GM19351 (cell line): ENCODE measurements at regions not wholly inside any gene's neighbourhood (a gene's known extent, or its start where the extent isn't known, plus 50 kb on each side); places are given as distances from the start of the nearest gene placed in this dataset.
"Not testable (repeated sequence)": the region's sequence is repeated elsewhere in the genome, so short reads cannot be mapped to it uniquely, and the experiment has no call there.

Experiments used
- ATAC-seq: cut with Tn5 transposase; IDR thresholded peaks from one replicate; pipeline ENCODE4 v1.9.1; 2021; ENCODE audit warnings: mild to moderate bottlenecking, moderate library complexity; ENCODE audit not compliant: unreplicated experiment

DNA sequence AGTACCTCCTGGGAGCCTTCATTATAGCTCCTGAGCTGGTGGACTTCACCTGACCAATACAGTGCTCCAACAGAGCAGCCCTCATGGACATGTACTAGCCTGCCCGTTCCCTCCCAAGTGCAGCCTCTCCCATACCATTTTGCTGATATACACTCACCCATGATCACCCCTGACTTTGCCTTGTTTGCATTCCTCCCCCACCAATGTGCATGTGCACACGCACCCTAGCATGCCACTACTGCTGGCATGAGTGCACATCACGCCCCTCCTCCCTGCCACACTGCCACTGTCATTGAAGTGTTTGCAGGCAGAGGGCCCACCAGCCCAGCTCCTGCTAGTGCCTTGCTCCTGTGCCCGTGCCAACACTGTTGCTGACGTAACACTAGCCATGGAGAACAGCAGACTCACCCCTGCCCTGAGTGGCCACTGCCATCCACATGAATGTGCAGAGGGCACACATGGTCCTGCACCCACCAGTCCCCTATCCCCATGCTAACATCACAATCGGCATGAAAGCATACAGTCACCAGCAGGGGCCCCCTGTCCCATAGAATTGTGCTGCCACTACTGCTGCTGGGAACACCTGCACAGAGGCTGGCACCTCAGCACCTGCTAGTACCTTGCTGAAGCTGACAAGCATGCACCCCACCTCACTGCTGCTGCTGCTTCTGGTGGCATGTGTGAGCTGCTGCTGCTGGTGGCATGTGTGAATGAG, 110.3 kb downstream of the SINHCAF start:
- no peak for ATAC-seq

DNA sequence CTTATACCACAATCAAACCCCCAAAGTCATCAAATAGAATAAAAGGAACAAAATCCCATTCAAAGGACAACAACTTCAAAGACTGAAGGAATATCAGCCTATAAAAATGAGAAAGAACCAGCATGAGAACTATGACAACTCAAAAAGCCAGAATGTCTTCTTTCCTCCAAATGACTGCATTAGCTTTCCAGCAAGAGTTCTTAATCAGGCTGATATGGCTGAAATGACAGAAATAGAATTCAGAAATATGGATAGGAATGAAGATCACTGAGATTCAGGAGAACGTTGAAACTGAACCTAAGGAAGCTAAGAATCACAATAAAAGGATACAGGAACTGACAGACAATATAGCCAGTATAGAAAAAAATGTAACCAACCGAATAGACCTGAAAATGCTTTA, 109.5 kb downstream of the SINHCAF start:
- no peak for ATAC-seq

DNA sequence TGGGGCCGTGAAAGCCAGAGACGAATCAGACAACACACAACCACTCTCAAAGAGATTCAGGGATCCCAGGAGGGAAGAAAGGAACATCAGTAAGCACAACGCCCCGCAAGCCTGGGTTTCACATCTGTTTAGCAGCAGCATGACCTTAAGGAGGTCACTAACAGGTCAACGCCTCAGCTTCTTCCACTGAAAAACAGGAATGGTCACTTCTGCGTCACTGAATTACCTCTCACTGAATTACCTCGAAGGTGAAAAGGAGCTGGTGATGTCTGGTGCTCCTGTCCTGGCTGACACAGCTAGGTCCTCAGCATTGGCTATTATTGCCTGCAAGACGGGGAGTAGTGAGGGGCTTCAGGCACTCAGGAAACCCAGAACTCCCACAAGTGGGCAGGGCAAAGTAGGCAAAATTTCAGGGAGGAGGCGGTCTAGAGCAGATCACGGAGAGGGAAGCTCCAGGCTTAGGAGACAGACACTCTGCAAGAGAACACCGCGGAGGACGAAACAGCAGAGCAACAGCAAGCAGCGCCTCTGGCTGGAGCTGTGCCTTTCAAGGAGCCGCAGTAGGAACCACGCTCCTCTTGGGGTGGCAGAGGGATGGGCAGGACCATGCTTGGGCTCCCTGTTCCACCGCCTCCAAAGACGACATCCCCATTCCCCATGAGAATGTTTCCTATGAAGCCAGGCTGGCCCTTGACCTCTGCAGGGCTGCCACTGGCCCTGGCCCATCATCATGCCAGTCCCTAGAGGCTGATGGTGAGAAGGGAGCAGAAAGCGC, 108.4 kb downstream of the SINHCAF start:
- ATAC-seq = no peak

DNA sequence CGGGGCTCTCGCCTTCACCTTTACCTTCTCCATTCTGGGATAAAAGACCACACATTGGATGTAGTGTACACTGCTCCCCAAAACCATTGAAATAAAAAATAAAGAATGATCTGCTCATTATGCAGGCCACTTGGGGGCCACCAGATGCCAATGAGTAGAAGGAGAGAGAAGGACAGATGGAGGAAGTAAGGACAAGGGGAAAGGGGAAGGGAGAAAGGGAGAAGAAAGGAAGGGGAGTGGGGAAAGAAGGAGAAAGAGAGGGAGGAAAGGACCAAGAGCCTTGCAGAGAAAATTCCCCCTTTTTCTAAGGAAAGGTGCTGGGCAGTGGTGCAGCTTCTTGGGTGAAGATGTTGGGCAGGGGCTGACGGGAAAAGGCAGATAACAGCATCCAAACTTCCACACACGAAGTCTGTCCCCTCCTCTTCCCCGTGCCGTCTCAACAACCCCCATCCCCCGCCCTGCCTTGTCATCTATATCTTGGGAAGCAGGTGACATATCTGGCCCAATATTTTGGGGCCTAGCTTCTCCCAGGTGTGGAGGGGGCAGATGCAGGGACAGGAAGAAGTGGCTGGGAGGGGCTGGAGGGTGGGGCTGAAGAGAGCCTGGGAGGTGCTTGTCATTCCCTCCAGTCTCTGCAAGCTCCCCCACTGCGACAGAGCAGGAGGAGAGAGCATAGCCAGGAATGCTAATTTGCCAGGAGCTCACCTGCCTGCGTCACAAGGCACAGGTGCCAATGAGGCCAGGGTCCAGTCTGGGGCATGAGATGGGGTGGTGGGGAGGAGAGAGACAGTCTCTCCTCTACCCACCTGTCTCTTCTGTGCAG, 107.5 kb downstream of the SINHCAF start:
- no peak for ATAC-seq

DNA sequence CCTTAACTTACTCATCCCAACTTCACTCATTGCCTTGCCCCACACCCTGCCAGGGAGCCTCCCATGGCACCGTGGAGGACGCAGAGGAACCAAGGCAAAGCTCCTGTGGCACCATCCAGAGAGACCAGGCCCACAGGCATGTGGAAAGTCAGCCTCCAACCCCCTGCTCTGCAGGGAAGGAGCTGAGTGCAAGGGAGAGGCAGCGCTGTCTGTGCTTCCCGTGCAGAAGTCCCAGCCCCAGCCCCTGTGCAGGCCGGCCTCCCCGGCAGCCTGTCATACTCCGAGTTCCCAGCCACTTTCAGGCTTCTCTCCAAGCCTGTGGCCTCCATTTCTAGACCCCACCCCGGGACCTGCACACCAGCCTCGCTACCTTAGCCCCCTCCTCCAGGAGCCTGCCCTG, 106.4 kb downstream of the SINHCAF start:
- ATAC-seq = no peak

DNA sequence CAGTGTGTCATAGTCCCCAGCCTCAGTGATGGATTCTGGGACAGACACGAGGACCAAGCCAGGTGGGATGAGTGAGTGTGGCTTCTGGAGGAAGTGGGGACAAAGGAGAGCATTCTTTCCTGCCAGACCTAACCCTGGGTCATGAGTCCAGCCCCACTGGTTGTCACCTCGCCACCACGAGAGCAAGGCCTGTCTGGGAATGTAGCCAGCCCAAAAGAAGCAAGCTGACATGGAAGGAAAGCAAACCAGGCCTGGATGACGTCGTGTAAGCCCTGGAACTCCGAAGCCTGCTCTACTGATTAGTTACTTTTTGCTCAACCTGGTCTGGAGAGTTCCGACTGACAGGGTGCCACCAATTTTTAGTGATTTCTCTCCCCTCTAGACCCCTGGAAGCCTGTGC, 105.9 kb downstream of the SINHCAF start:
- ATAC-seq = no peak

DNA sequence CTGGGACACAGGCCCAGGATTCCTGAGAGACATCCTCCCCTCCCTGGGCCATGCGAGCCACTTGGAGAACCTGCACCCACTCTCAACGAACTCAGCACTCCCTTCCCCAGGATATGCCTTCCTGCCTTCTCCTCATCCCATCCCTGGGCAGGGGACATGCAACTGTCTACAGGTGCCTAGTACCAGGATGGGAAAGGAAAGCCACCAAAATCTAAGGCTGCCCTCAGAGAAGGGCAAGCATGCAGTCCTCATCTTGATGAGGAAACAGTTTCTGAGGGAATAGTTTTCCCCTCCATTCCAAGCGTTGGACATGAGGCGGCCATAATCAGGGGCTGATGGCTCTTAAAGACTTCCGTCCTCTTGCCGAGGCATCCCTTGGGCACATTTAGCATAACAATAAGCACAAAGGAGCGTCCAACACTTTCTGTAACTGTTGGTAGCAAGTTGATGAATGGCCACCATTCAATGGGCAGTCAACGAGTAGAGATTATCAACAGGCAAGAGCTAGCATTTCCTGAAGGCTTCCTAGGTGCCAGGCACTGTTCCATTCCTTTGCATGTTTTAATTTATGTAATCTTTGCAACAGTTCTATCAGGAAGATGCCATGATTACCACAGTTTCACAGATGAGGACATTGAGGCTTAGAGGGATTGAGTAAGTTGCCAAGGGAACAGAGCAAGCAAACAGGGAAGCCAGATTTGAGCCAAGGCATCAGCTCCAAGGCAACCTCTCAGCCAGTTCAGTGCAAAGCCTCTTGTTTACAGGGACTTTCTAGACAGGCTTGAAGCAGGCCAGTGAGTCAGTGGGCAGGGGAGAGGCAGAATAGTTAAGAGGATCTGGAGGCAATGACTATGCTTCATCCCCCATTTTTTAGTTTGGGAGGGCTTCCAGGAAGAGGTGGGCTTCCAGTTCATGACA, 105.1 kb downstream of the SINHCAF start:
- no peak for ATAC-seq

DNA sequence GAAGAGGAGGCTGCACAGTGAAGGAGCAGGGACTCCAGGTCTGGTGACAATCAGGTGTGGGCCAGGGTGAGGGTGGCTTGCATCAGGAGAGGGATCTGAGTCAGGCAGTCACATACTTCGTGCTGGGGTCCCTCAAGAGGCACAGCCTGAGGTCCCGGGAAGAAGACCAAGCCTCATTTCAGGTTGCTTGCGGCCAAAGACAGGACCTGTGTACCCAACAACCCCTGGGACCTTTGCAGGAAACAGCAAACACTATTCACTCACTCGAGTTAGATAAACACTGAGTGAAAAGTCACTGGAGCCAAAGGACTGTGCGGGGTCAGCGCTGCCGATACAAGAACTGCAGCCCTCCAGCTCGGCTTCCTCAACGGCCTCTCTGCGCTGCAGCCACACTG, 104.4 kb downstream of the SINHCAF start:
- no peak for ATAC-seq

DNA sequence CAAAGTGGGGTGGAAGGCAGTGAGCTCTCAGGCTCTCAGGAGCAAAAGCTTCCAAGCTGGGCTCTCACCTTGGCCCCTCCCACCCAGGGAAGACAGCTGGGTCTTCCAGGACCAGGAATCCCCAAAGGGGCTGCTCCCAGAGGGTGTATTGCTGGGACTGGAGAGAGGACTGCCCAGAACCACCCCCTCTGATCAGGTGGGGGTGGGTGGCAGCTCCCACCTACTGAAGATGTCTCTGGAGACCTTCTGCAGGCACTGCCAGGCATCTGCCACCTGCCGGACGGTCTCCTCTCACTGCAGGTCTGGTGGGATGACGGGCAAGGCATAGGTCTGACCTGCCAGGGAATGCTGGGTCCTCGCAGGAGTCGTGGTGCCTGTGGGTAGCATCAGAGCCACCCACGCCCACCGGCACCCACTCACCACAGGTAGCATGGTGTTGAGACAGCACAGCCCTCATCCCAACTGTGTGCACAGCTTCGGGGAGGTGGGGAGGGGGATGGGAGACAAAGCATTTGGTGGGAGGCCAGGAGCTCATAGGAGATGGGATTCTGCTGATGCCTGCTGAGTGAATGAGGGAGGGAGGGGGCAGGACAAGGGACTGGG, 103.2 kb downstream of the SINHCAF start:
- ATAC-seq = no peak

DNA sequence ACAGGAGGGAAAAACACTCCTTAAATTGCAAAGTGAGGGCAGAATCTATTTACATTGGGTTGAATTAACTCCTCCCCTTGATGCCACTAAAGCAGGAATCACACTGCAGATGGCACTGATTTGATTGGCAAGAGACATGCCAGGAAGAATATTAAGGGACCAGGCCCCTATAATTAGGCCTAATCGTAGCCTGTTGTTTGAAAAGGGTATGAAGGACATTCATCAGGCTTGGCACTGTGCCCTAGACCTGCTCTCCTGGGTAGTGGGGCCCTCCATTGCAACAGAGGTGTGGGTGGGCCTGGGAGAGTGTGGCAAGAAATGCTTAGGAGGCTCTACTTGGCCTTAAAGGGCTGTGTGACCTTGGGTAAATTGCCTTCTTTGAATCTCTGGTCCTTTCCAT, 102.3 kb downstream of the SINHCAF start:
- not testable (repeated sequence) for ATAC-seq

DNA sequence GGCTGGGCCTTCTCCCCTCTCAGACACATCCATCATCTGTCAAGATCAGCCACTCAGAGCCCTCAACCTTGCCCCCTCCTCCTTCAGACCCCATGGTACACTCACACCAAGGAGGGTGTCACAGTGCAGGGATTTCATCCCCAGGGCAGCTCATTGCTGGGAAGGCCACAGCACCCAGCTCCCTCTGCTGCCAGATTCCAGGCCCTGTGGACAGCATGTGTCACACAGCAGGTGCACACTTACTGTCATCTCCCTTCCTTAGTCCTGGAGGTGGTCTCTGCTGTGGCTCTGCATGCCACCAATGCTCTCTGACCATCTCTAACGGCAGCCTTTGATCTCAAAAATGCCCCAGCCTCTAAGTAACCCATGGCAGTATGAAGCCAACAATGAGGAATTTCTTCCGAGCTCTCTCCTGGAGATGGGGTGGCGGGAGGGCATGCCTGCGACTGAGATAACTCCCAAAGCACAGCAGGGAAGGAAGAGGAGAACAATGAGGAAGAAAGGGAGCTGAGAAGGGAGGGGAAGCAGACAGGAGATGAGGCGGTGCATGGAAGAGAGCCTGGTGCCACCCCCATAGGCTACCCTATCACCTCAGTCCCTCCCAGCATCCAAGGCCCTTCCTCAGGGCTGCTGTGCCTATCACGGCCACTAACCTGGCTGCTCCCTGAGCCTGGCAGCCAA, 101.0 kb downstream of the SINHCAF start:
- no peak for ATAC-seq

DNA sequence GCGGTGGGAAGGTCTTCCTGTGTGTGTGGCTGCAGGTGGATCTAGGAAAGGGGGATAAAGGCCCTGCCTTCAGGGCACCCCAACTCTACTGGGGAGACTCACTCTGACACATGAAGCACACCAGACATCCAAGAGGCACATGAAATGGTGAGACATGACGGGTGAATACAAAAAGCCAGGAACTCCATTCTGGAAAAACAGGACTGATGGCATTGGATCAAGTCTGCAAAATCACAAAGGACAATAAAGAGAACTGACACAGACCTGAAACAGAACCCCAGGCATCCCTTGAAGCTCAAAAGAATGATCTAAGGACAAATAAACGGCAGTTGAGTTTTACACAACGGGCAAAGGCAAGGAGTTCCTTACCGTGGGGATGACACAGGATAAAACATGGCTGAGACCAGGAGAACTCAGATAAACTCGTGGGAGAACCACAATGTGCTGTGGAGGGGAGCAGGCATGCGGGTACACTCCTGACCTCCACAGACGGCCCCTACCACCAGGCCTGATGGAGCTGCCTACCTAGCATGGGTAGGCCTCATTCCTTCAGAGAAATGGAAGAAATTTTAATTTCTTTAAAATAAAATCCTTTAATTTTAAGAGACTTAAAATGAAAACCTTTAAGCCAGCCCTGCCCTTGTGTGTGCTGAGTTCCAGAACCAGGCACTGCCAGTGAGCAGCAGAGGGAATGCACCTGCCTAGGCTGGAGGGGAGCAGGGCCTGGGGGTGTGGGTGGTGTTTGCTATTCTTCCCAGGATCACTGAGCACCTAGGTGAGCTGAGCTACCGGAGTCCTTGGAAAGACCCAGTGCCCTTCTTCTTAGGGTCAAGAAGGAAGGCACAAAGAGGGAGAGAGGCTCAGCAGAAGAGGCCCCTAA, 100.1 kb downstream of the SINHCAF start:
- ATAC-seq = no peak

DNA sequence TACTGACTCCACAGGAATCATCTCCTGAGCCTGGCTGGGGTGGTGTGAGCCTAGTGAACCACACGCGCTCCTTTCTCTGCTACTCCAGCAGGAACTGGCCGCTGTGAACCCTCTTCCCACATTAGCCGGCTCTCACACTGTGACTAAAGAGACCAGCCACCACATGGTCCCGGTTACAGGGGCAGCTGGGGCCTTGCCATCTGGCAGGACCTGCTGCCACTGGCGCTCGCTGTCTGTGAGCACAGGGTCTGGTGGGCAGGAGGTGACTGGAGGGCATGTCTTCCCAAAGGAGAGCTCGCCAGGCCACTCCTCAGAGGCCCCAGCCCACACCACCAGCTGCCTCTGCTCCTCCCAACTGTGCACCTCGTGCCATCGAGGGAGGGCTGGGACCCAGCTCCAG, 99.3 kb downstream of the SINHCAF start:
- no peak for ATAC-seq

DNA sequence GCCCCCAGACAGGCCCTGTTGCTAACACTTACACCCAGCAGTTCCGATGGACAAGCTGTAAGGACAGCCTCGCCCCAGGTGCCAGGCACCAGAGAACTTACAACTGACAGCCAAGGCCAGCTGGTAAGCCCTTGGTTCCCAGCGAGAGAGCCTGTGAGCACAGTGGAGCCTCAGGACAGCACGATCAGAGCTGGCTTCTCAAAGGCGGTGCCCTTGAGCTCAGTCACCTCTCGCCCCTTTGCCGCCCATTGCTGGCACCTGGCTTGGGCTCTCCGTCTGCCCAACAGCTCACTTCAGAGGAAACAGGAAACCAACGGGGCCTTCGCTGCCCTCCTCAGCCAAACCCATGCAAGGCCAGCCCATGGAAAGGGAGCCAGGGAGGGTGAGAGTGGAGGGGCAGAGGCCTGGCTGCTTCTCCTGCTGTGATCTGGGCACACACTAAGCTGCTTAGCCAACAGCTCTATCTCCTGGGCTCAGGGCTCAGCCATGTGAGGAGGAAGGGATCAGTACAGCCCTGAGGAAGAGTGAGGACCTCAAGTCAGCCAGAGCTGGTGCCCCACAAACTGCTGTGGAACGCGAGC, 98.5 kb downstream of the SINHCAF start:
- no peak for ATAC-seq

DNA sequence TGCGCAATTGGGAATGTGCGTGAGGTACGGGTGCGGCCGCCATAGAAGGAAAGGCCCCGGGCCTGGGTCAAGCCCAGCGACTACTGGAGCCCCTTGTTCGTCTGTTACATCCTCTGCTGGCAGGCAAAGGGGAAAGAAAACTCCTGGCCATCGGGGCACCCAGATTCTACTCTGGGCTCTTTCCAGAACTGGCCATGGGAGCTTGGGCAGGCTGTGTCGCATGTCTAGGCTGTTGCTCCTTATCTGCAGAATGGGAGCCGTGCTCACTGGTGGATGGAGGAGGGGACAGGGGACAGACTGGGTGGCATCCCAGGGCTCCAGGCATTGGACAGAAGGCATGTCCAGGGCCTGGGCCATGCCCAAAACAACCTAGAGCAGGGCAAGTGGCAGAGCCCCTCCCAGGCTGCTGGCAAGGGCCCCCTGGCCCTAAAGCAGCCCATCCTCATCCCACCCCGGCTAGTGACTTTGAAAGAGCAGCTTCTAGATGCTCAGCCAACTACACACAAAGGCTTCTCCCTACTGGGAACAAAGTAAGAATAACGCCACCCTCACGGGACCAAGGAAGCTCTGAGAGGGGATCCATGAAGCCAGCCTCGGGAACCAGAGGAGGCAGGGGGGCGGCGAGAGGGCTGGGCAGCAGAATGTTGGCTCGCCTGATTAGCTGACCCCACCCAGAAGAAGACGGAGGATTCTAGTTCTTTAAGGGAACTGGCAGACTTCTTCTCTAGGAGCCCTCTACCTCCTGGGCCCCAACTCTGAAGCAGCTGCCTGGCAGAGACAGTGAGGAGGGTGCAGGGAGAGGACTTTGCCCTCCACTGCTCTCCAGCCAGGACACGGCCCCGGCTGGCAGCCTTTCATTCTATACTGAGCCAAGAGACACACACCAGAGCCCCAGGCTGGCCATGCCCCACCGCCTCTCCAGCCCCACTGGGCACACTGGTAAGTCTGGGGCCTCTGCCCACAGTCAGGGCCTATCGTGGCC, 96.8 kb downstream of the SINHCAF start:
- no peak for ATAC-seq

DNA sequence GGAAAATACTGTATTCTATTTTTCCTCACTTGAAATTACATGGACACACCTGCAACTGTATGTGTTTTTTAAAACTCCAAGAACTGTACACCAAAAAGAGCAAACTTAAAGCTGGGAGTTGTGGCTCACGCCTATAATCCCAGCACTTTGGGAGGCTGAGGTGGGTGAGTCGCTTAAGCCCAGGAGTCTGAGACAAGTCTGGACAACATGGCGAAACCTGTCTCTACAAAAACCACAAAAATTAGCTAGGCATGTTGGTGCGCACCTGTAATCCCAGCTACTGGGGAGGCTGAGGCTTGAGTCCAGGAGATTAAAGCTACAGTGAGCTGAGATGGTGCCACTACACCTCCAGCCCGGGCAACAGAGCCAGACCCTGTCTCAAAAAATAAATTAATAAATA, 95.9 kb downstream of the SINHCAF start:
- no peak for ATAC-seq
